SH-SY5Y (cell line): ENCODE measurements at regions not wholly inside any gene's neighbourhood (a gene's known extent, or its start where the extent isn't known, plus 50 kb on each side); places are given as distances from the start of the nearest gene placed in this dataset.

Experiments used
- GATA2 ChIP-seq: IDR thresholded peaks from 2 replicates; pipeline ENCODE4 v1.6.1; 2011; ENCODE audit warnings: mild to moderate bottlenecking, low read depth, low read length
- GATA3 ChIP-seq: IDR thresholded peaks from 2 replicates; pipeline ENCODE4 v1.6.1; 2011; ENCODE audit warnings: low read depth, mild to moderate bottlenecking, low read length, moderate library complexity

GRCh38 chr17:12545877-12546513, 119.7 kb upstream of the MYOCD start:
- TF ChIP-seq GATA3 (no peak), GATA2 (no peak)
